Upper lobe of left lung (tissue), 6 donors: ENCODE measurements at regions not wholly inside any gene's neighbourhood (a gene's known extent, or its start where the extent isn't known, plus 50 kb on each side); places are given as distances from the start of the nearest gene placed in this dataset.
A peak's percentile ranks its signal among the peaks of the same experiment; 100 is the strongest.

ENCODE experiments used
- ATAC-seq, 2 donors: fragments of 200-7000 bp; cut with Tn5 transposase; one replicate each; pipeline ENCODE4 v1.9.1; 2022; ENCODE audit warnings: mild to moderate bottlenecking in 2 of 2, moderate library complexity in 2 of 2; ENCODE audit not compliant: low FRiP score in 2 of 2
- DNase-seq, 2 donors: peaks; one replicate each; pipeline ENCODE4 v3.0.0-alpha.2; 2019 to 2020
- H3K27ac ChIP-seq, 4 donors: fragments of 200-600 bp; sonication (generic); one replicate each; pipeline ENCODE4 v1.5.1; 2016 to 2019
- H3K27me3 ChIP-seq, 4 donors: fragments of 200-600 bp; sonication (generic); one replicate each; pipeline ENCODE4 v1.5.1; 2017 to 2019
- H3K36me3 ChIP-seq, 4 donors: fragments of 200-600 bp; sonication (generic); one replicate each; pipeline ENCODE4 v1.5.1; 2016 to 2019
- H3K4me1 ChIP-seq, 4 donors: fragments of 200-600 bp; sonication (generic); one replicate each; pipeline ENCODE4 v1.5.1; 2018 to 2019
- H3K4me3 ChIP-seq, 4 donors: fragments of 200-600 bp; sonication (generic); one replicate each; pipeline ENCODE4 v1.5.1; 2017 to 2019; ENCODE audit warnings: mild to moderate bottlenecking in 2 of 4, moderate library complexity in 1 of 4
- H3K9me3 ChIP-seq, 4 donors: fragments of 200-600 bp; sonication (generic); one replicate each; pipeline ENCODE4 v1.5.1; 2018 to 2019
- CTCF ChIP-seq, 6 experiments: fragments of 450-650 bp in 4 of 6; fragments of 200-600 bp in 2 of 6; sonication (generic) in 2 of 6; IDR thresholded peaks; one replicate each; pipeline ENCODE4 v1.5.1; 2016 to 2019; ENCODE audit warnings: antibody characterized with exemption in 6 of 6
- EP300 ChIP-seq, 4 donors: sonication (generic); formaldehyde crosslinking; IDR thresholded peaks; one replicate each; pipeline ENCODE4 v1.5.1; 2017; ENCODE audit warnings: antibody characterized with exemption in 4 of 4, control low read depth in 2 of 4
- POLR2A ChIP-seq, 4 donors: fragments of 450-650 bp; IDR thresholded peaks; one replicate each; pipeline ENCODE4 v1.5.1; 2016 to 2017; ENCODE audit warnings: antibody characterized with exemption in 4 of 4, mild to moderate bottlenecking in 2 of 4
- POLR2AphosphoS5 ChIP-seq, 2 donors: sonication (generic); formaldehyde crosslinking; IDR thresholded peaks; one replicate each; pipeline ENCODE4 v1.5.1; 2017; ENCODE audit warnings: antibody characterized with exemption in 2 of 2
- WGBS, 2 donors: methylation state at CpG; one replicate each; pipeline ENCODE4 v1.1.5; 2017 to 2018; 5-methylcytosine and 5-hydroxymethylcytosine counted together
- donor health status: DM: no; HTN: no; CAD: no; lungs with moderate emphysema.
- donor health status: DM: no; HTN: yes; CAD: no; lungs with severe emphysema.

GRCh38 chr11:127864861-127865260, 722.5 kb downstream of the ETS1 start:
- DNase-seq: no peak
- 81 to 93% methylated on average over 2 of the region's 2 CpGs for WGBS, 2 donors
- TF ChIP-seq EP300 (IDR thresholded peaks at IDR 0.05) (no peak), CTCF (IDR thresholded peaks at IDR 0.05) (no peak), POLR2A (IDR thresholded peaks at IDR 0.05) (no peak), POLR2AphosphoS5 (IDR thresholded peaks at IDR 0.05) (no peak)
- no peak for ATAC-seq
- H3K27ac ChIP-seq: no peak overlapping the region
- no peaks in the 10 kb centered on the region for H3K36me3 ChIP-seq
- H3K27me3 ChIP-seq: no peaks in the 10 kb centered on the region
- no peak overlapping the region for H3K4me3 ChIP-seq
- H3K9me3 ChIP-seq: no peaks in the 10 kb centered on the region
- no peaks in the 10 kb centered on the region for H3K4me1 ChIP-seq

- H3K27ac ChIP-seq: no peak overlapping the region
- H3K36me3 ChIP-seq: no peaks in the 10 kb centered on the region
- no peaks in the 10 kb centered on the region for H3K4me1 ChIP-seq
- WGBS, 2 donors: 44 to 49% methylated on average over 2 of the region's 2 CpGs
- no peak overlapping the region for H3K4me3 ChIP-seq
- H3K27me3 ChIP-seq: no peaks in the 10 kb centered on the region
- TF ChIP-seq EP300 (IDR thresholded peaks at IDR 0.05) (no peak), POLR2AphosphoS5 (IDR thresholded peaks at IDR 0.05) (no peak)
- DNase-seq: no peak
- no peak for ATAC-seq
- H3K9me3 ChIP-seq: no peaks in the 10 kb centered on the region
Measured at GRCh38 chr11:127862406-127862805, 725.0 kb downstream of the ETS1 start.

- no peak overlapping the region for H3K27ac ChIP-seq
- no peaks in the 10 kb centered on the region for H3K27me3 ChIP-seq
- no peaks in the 10 kb centered on the region for H3K36me3 ChIP-seq
- 71 to 75% methylated on average over 6 of the region's 6 CpGs for WGBS, 2 donors
- H3K4me3 ChIP-seq: no peak overlapping the region
- no peaks in the 10 kb centered on the region for H3K4me1 ChIP-seq
- DNase-seq: no peak
- H3K9me3 ChIP-seq: no peaks in the 10 kb centered on the region
- no peak for TF ChIP-seq POLR2A (IDR thresholded peaks at IDR 0.05)
- TF ChIP-seq POLR2AphosphoS5 (IDR thresholded peaks at IDR 0.05): no peak
- TF ChIP-seq EP300 (IDR thresholded peaks at IDR 0.05): no peak
- ATAC-seq: no peak
Measured at GRCh38 chr11:127859941-127860354, 727.4 kb downstream of the ETS1 start.

- whole genome bisulfite sequencing, 2 donors: 57 to 73% methylated on average over 4 of the region's 4 CpGs
- H3K4me3 ChIP-seq: no peak overlapping the region
- DNase-seq: no peak
- no peak overlapping the region for H3K27ac ChIP-seq
- H3K4me1 ChIP-seq: no peaks in the 10 kb centered on the region
- no peaks in the 10 kb centered on the region for H3K9me3 ChIP-seq
- H3K27me3 ChIP-seq: no peaks in the 10 kb centered on the region
- TF ChIP-seq EP300 (IDR thresholded peaks at IDR 0.05) (no peak), POLR2AphosphoS5 (IDR thresholded peaks at IDR 0.05) (no peak), CTCF (IDR thresholded peaks at IDR 0.05) (no peak), POLR2A (IDR thresholded peaks at IDR 0.05) (no peak)
- H3K36me3 ChIP-seq: no peaks in the 10 kb centered on the region
- no peak for ATAC-seq
Measured at GRCh38 chr11:127844876-127845275, 742.5 kb downstream of the ETS1 start.

- TF ChIP-seq CTCF (IDR thresholded peaks at IDR 0.05): peak in 4 of 6 experiments; percentile 14 to 40 (median 18)
- TF ChIP-seq POLR2A (IDR thresholded peaks at IDR 0.05): no peak
- Histone ChIP-seq H3K4me1 (no peaks in the 10 kb centered on the region), H3K36me3 (no peaks in the 10 kb centered on the region), H3K27me3 (no peaks in the 10 kb centered on the region), H3K4me3 (no peak overlapping the region), H3K27ac (no peak overlapping the region), H3K9me3 (no peaks in the 10 kb centered on the region)
- WGBS, 2 donors: 34 to 43% methylated on average over 12 of the region's 12 CpGs
- peak in 1 of 2 donors; percentile 53 for ATAC-seq
- DNase-seq: peak in 1 of 2 donors; percentile 40
Measured at GRCh38 chr11:127843483-127844396, 743.6 kb downstream of the ETS1 start.

GRCh38 chr11:127825183-127825582, 762.2 kb downstream of the ETS1 start:
- 84 to 85% methylated on average over 4 of the region's 4 CpGs for WGBS, 2 donors
- no peak for ATAC-seq

More at GRCh38 chr11:127825183-127825582, 762.2 kb downstream of the ETS1 start:
- TF ChIP-seq CTCF (IDR thresholded peaks at IDR 0.05) (no peak), POLR2AphosphoS5 (IDR thresholded peaks at IDR 0.05) (no peak), EP300 (IDR thresholded peaks at IDR 0.05) (no peak), POLR2A (IDR thresholded peaks at IDR 0.05) (no peak)
- Histone ChIP-seq H3K4me1 (no peaks in the 10 kb centered on the region), H3K36me3 (no peaks in the 10 kb centered on the region), H3K4me3 (no peak overlapping the region), H3K27me3 (no peaks in the 10 kb centered on the region), H3K9me3 (no peaks in the 10 kb centered on the region), H3K27ac (no peak overlapping the region)
- no peak for DNase-seq
